ENCODE measurements at regions not wholly inside any gene's neighbourhood (a gene's known extent, or its start where the extent isn't known, plus 50 kb on each side); places are given as distances from the start of the nearest gene placed in this dataset.

GRCh38 chr13:43947897-43948458, 68.3 kb downstream of the LACC1 start:
- Histone ChIP-seq H2BK5ac (ENCODE audit: insufficient read length, low read length) (no peak overlapping the region), H2BK20ac (ENCODE audit: low read depth, low read length, poor library complexity, severe bottlenecking) (no peak overlapping the region), H3K4me2 (ENCODE audit: insufficient read depth, insufficient read length, low read length) (no peak overlapping the region), H2BK12ac (ENCODE audit: insufficient read length, low read depth, low read length) (no peak overlapping the region), H3K56ac (ENCODE audit: insufficient read length, low read depth, low read length) (no peak overlapping the region), H3T11ph (ENCODE audit: low read length) (no peak overlapping the region), H2BK120ac (ENCODE audit: low read depth, low read length, poor library complexity, severe bottlenecking) (no peak overlapping the region), H3K18ac (ENCODE audit: insufficient read length, low read depth, low read length) (no peak overlapping the region), H3K27me3 (ENCODE audit: insufficient read depth, low read length) (no peaks in the 10 kb centered on the region), H3K9ac (ENCODE audit: extremely low read depth, insufficient read length, low read length) (no peak overlapping the region), H3K79me1 (ENCODE audit: insufficient read depth, low read depth, low read length, poor library complexity, severe bottlenecking) (no peaks in the 10 kb centered on the region), H3K23ac (ENCODE audit: insufficient read length, low read depth, low read length) (no peak overlapping the region), H3K79me2 (ENCODE audit: insufficient read depth, low read length) (no peaks in the 10 kb centered on the region), H3K4ac (ENCODE audit: low read depth, low read length) (no peak overlapping the region), H4K91ac (ENCODE audit: insufficient read length, low read depth, low read length) (no peak overlapping the region), H4K5ac (ENCODE audit: insufficient read length, low read depth, low read length) (no peak overlapping the region), H2AFZ (ENCODE audit: low read length) (no peak overlapping the region), H3K23me2 (ENCODE audit: insufficient read length, low read depth, low read length, poor library complexity, severe bottlenecking) (no peaks in the 10 kb centered on the region), H3K27ac (ENCODE audit: insufficient read length, low read depth, low read length) (no peak overlapping the region), H4K20me1 (ENCODE audit: control insufficient read depth, insufficient read depth, insufficient read length) (no peaks in the 10 kb centered on the region), H2BK15ac (ENCODE audit: low read depth, low read length) (no peak overlapping the region), H3K9me3 (ENCODE audit: control insufficient read depth, low read depth, low read length) (no peaks in the 10 kb centered on the region), H3K4me1 (ENCODE audit: insufficient read depth, low read length) (no peaks in the 10 kb centered on the region), H2AK5ac (ENCODE audit: insufficient read length, low read length) (no peak overlapping the region), H4K8ac (replicated peaks; ENCODE audit: insufficient read length, low read depth, low read length) (no peak overlapping the region), H3K14ac (ENCODE audit: insufficient read depth, low read length) (no peak overlapping the region)
- peaks cover 4% of the 10 kb centered on the region in 2 experiments; a peak in 4 of 5 replicates for H3K9me3 Mint-ChIP-seq
- no peak overlapping the region for H3K4me3 Mint-ChIP-seq
- H3K27ac Mint-ChIP-seq, result no peak overlapping the region
- peaks cover 0 to 6% (median 2%) of the 10 kb centered on the region in 3 experiments; a peak in 3 of 7 replicates for H3K36me3 Mint-ChIP-seq (ENCODE audit: insufficient read depth in 1 of 3, low read depth in 3 of 3)
- H3K4me1 Mint-ChIP-seq, result no peaks in the 10 kb centered on the region
- TF ChIP-seq CTCF (conservative IDR thresholded peaks at IDR 0.05), result no peak
- peaks cover 2% of the 10 kb centered on the region for H3K27me3 Mint-ChIP-seq (ENCODE audit: low read depth)
- WGBS (ENCODE audit: extremely low coverage, insufficient read length, low lambda C conversion rate), result no CpG with 5 or more reads among the region's 3 CpGs
- DNase-seq, result no peak

All from H9 (cell line).